ENCODE measurements at regions not wholly inside any gene's neighbourhood (a gene's known extent, or its start where the extent isn't known, plus 50 kb on each side); places are given as distances from the start of the nearest gene placed in this dataset.

- TF ChIP-seq CTCF (conservative IDR thresholded peaks at IDR 0.05 in 1 of 2, IDR thresholded peaks at IDR 0.05 in 1 of 2; ENCODE audit: low read depth in 1 of 2, low read length in 2 of 2) = no peak
- TF ChIP-seq EZH2 (IDR thresholded peaks at IDR 0.05; ENCODE audit: low read length, missing control alignments) = no peak
These were observed 119.4 kb upstream of the C1GALT1C1 start for GRCh38 chrX:120749141-120749846.
